PC-9 (cell line): ENCODE measurements at regions not wholly inside any gene's neighbourhood (a gene's known extent, or its start where the extent isn't known, plus 50 kb on each side); places are given as distances from the start of the nearest gene placed in this dataset.

Source experiments
- BruUV-seq: library from RNA; stranded (reverse); fragments of 400-500 nt; replicated peaks from 2 replicates; lab custom pipeline; 2021; lab: Mats Ljungman, UMichigan
- CTCF ChIA-PET: fragments of 300-600 bp; sonication (Branson Sonifier 250); formaldehyde crosslinking; loops from one replicate; lab custom pipeline; 2022; ENCODE audit warnings: antibody characterized with exemption; lab: Charles Lee
- POLR2A ChIA-PET: fragments of 300-600 bp; sonication (Branson Sonifier 250); formaldehyde crosslinking; loops from one replicate; lab custom pipeline; 2022; ENCODE audit warnings: antibody characterized with exemption; ENCODE audit not compliant: unreplicated experiment; lab: Charles Lee
- DNase-seq, 2 experiments: peaks; one replicate each; pipeline versions ENCODE4 v3.0.0 to v3.0.0-alpha.2; 2015 to 2022; ENCODE audit warnings: mixed read lengths in 1 of 2
- H2AFZ ChIP-seq: fragments of 200-600 bp; sonication (generic); 2 replicates; pipeline ENCODE4 v1.8.1; 2017; ENCODE audit warnings: antibody characterized with exemption
- H3F3A ChIP-seq: fragments of 200-600 bp; sonication (generic); 2 replicates; pipeline ENCODE4 v1.8.1; 2017; ENCODE audit warnings: antibody characterized with exemption, mild to moderate bottlenecking, low read depth; ENCODE audit not compliant: insufficient read depth
- H3K27ac ChIP-seq: fragments of 200-600 bp; sonication (generic); 2 replicates; pipeline ENCODE4 v1.6.1; 2016; ENCODE audit warnings: mixed run types
- H3K27me3 ChIP-seq: fragments of 200-600 bp; sonication (generic); 2 replicates; pipeline ENCODE4 v1.6.1; 2016; ENCODE audit warnings: low read depth, mixed run types; ENCODE audit not compliant: insufficient read depth
- H3K36me3 ChIP-seq: fragments of 200-600 bp; sonication (generic); 2 replicates; pipeline ENCODE4 v1.6.1; 2016; ENCODE audit warnings: low read depth, mixed run types
- H3K4me1 ChIP-seq: fragments of 200-600 bp; sonication (generic); replicated peaks from 2 replicates; pipeline ENCODE4 v1.6.1; 2016; ENCODE audit warnings: mixed run types; ENCODE audit not compliant: insufficient read depth
- H3K4me2 ChIP-seq: fragments of 200-600 bp; sonication (generic); 2 replicates; pipeline ENCODE4 v1.6.1; 2017; ENCODE audit warnings: mixed run types
- H3K4me3 ChIP-seq: fragments of 200-600 bp; sonication (generic); 2 replicates; pipeline ENCODE4 v1.6.1; 2016; ENCODE audit warnings: mixed run types
- H3K79me2 ChIP-seq: fragments of 200-600 bp; sonication (generic); 2 replicates; pipeline ENCODE4 v1.6.1; 2017; ENCODE audit warnings: low read depth, mixed run types
- H3K9me2 ChIP-seq: fragments of 200-600 bp; sonication (generic); 2 replicates; pipeline ENCODE4 v1.8.1; 2017; ENCODE audit warnings: mild to moderate bottlenecking; ENCODE audit not compliant: insufficient read depth
- H3K9me3 ChIP-seq: fragments of 200-600 bp; sonication (generic); 2 replicates; pipeline ENCODE4 v1.8.1; 2016; ENCODE audit warnings: low read depth; ENCODE audit not compliant: insufficient read depth
- H4K20me1 ChIP-seq: fragments of 200-600 bp; sonication (generic); 2 replicates; pipeline ENCODE4 v1.8.1; 2017; ENCODE audit not compliant: insufficient read depth
- CTCF ChIP-seq: fragments of 200-600 bp; sonication (generic); conservative IDR thresholded peaks from 2 replicates; pipeline ENCODE4 v1.6.1; 2017; ENCODE audit warnings: mixed run types, antibody characterized with exemption, mild to moderate bottlenecking, moderate library complexity
- EZH2 ChIP-seq: fragments of 200-600 bp; sonication (generic); IDR thresholded peaks from 2 replicates; pipeline ENCODE4 v1.8.0; 2017; ENCODE audit warnings: antibody characterized with exemption, low read depth
- intact Hi-C: fragments of 100-400 bp; cut with micrococcal nuclease; formaldehyde crosslinking; loops from one replicate; pipeline ENCODE4 v1.10.0; 2022; ENCODE audit not compliant: unreplicated experiment

- ChIA-PET CTCF (no interaction called here), POLR2A (interaction anchor here (0.6 kb wide), 1 partner anchor 80 kb away, joined by 4 read pairs; no protein-coding TSS in a partner anchor)
- intact Hi-C loops: no loop called here
- H3K4me1 ChIP-seq: peaks cover 38% of the 10 kb centered on the region
- H3K9me2 ChIP-seq: no peaks in the 10 kb centered on the region
- no peak for TF ChIP-seq CTCF
- TF ChIP-seq EZH2: no peak
- peaks cover 14% of the 10 kb centered on the region; the same call in 1 of the 2 replicates for H3F3A ChIP-seq
- H2AFZ ChIP-seq: no peak overlapping the region
- no peaks in the 10 kb centered on the region for H3K79me2 ChIP-seq
- H4K20me1 ChIP-seq: no peaks in the 10 kb centered on the region
- no peaks in the 10 kb centered on the region for H3K27me3 ChIP-seq
- H3K4me3 ChIP-seq: no peak overlapping the region
- BruUV-seq: no TSS peak
- no peaks in the 10 kb centered on the region for H3K36me3 ChIP-seq
- no peak overlapping the region for H3K27ac ChIP-seq
- H3K9me3 ChIP-seq: peaks cover 9% of the 10 kb centered on the region; the same call in 1 of the 2 replicates
- DNase-seq: no peak
- no peak overlapping the region for H3K4me2 ChIP-seq
Measured at GRCh38 chr5:115355767-115356381, 59.4 kb upstream of the CCDC112 start.

GRCh38 chr5:115355095-115355494 lies 58.6 kb upstream of the CCDC112 start:
- Histone ChIP-seq H3K9me2 (no peaks in the 10 kb centered on the region), H3K9me3 (peaks cover 9% of the 10 kb centered on the region; the same call in 1 of the 2 replicates), H3K4me1 (peaks cover 41% of the 10 kb centered on the region), H3K27ac (no peak overlapping the region), H3K4me2 (no peak overlapping the region), H3K79me2 (no peaks in the 10 kb centered on the region), H4K20me1 (no peaks in the 10 kb centered on the region), H2AFZ (no peak overlapping the region), H3K36me3 (no peaks in the 10 kb centered on the region), H3K4me3 (no peak overlapping the region), H3K27me3 (no peaks in the 10 kb centered on the region), H3F3A (peaks cover 12% of the 10 kb centered on the region; the same call in 1 of the 2 replicates)
- ChIA-PET POLR2A (no interaction called here), CTCF (no interaction called here)
- no peak for TF ChIP-seq EZH2
- TF ChIP-seq CTCF: no peak
- DNase-seq: no peak
- intact Hi-C loops: no loop called here
- no TSS peak for BruUV-seq

GRCh38 chr5:115354246-115354645 lies 57.8 kb upstream of the CCDC112 start:
- Histone ChIP-seq H4K20me1 (no peaks in the 10 kb centered on the region), H3F3A (peaks cover 20% of the 10 kb centered on the region), H3K9me3 (peaks cover 9% of the 10 kb centered on the region; the same call in 1 of the 2 replicates), H3K27ac (no peak overlapping the region), H2AFZ (no peak overlapping the region), H3K4me1 (peaks cover 47% of the 10 kb centered on the region), H3K4me3 (no peak overlapping the region), H3K27me3 (no peaks in the 10 kb centered on the region), H3K4me2 (no peak overlapping the region), H3K79me2 (no peaks in the 10 kb centered on the region), H3K36me3 (no peaks in the 10 kb centered on the region), H3K9me2 (no peaks in the 10 kb centered on the region)
- no TSS peak for BruUV-seq
- ChIA-PET CTCF (no interaction called here), POLR2A (interaction anchor here (0.7 kb wide), 1 partner anchor 78 kb away, joined by 3 read pairs; no protein-coding TSS in a partner anchor)
- intact Hi-C loops: no loop called here
- no peak for DNase-seq
- no peak for TF ChIP-seq EZH2
- TF ChIP-seq CTCF: no peak
